Heart right ventricle (tissue), 16 donors: ENCODE measurements at regions not wholly inside any gene's neighbourhood (a gene's known extent, or its start where the extent isn't known, plus 50 kb on each side); places are given as distances from the start of the nearest gene placed in this dataset.

Experiments used
- ATAC-seq, 8 donors: fragments of 200-7000 bp; cut with Tn5 transposase; one replicate each; pipeline ENCODE4 v1.9.1; 2020; ENCODE audit warnings: mild to moderate bottlenecking in 8 of 8, moderate library complexity in 8 of 8, moderate number of reproducible peaks in 1 of 8
- DNase-seq, 2 donors: peaks; one replicate each; pipeline ENCODE4 v3.0.0-alpha.2; 2020
- H3K27ac ChIP-seq, 10 donors: fragments of 200-600 bp; sonication (generic) in 2 of 10; one replicate each; pipeline versions ENCODE4 v1.5.0 to v1.8.0; 2020 to 2022; ENCODE audit warnings: mild to moderate bottlenecking in 3 of 10
- H3K27me3 ChIP-seq, 7 donors: fragments of 200-600 bp; one replicate each; pipeline ENCODE4 v1.8.0; 2021 to 2022; ENCODE audit warnings: mild to moderate bottlenecking in 2 of 7
- H3K36me3 ChIP-seq, 9 donors: fragments of 200-600 bp; sonication (generic) in 1 of 9; one replicate each; pipeline versions ENCODE4 v1.5.0 to v1.8.0; 2020 to 2022; ENCODE audit warnings: mild to moderate bottlenecking in 2 of 9
- H3K4me1 ChIP-seq, 9 donors: fragments of 200-600 bp; sonication (generic) in 1 of 9; one replicate each; pipeline versions ENCODE4 v1.5.0 to v1.8.0; 2020 to 2022; ENCODE audit warnings: mild to moderate bottlenecking in 4 of 9
- H3K4me3 ChIP-seq, 10 donors: fragments of 200-600 bp; sonication (generic) in 2 of 10; one replicate each; pipeline versions ENCODE4 v1.5.0 to v1.8.0; 2020 to 2022; ENCODE audit warnings: mild to moderate bottlenecking in 7 of 10, moderate library complexity in 2 of 10
- H3K9me3 ChIP-seq, 11 donors: fragments of 200-600 bp in 10 of 11; sonication (generic) in 2 of 11; one replicate each; pipeline versions ENCODE4 v1.5.0 to v1.8.0; 2013 to 2022; ENCODE audit warnings: mild to moderate bottlenecking in 2 of 11, control low read depth in 1 of 11, moderate library complexity in 1 of 11
- CTCF ChIP-seq, 9 donors: fragments of 200-600 bp; sonication (generic) in 2 of 9; IDR thresholded peaks; one replicate each; pipeline versions ENCODE4 v1.5.0 to v1.8.0; 2021 to 2022; ENCODE audit warnings: antibody characterized with exemption in 9 of 9, mild to moderate bottlenecking in 5 of 9, moderate library complexity in 1 of 9
- WGBS, 2 donors: extraction: QIAGEN DNeasy Blood & Tissue Kit; methylation state at CpG; one replicate each; pipeline ENCODE4 v1.1.7; 2013; ENCODE audit warnings: inconsistent platforms in 1 of 2; 5-methylcytosine and 5-hydroxymethylcytosine counted together
- intact Hi-C, 10 donors: fragments of 100-400 bp; cut with DNase I; formaldehyde crosslinking; loops; one replicate each; pipeline versions ENCODE4 v1.11.1 to v1.14.2; 2022
- donor health status: Arrhythmogenic right ventricular cardiomyopathy.
- donor health status: ischemic (EF 13 %, LVEDD 7.1; RV severe dilation, severe dysfunction).
- donor health status: healthy with polysubstance abuse.
- donor health status: DM: no; HTN: yes; CAD: no.
- donor health status: DM: no; HTN: no; CAD: no.
- donor health status: ischemic (EF 25% LVEDD 6.9; RV normal size, moderate dysfunction).
- donor health status: ischemic (EF 25% LVEDD 5.7; RV mildly dilated, moderate dysfunction).
- donor health status: healthy.
- donor health status: DM: yes; HTN: yes; CAD: no.
- donor health status: Ischemic cardiomyopathy.
- donor health status: ischemic (EF 35%, LVEDD 5.7; RV mildly dilated, moderate dysfunction).
- donor health status: nonischemic (EF 11% LVEDD 7.7; RV severe dilation, severe dysfunction).
- donor health status: DM: yes; HTN: yes; CAD: no.
- donor health status: PGD.
- donor health status: ischemic (EF 29% LVEDD 5.4; RV normal size, mild dysfunction).
- donor health status: nonischemic (EF 23%, LVEDD 6.1; RV moderate dilation, normal function).

GRCh38 chr11:109241988-109242536 is 179.9 kb upstream of the C11orf87 start:
- no peak for DNase-seq
- 53 to 62% methylated on average over 3 of the region's 3 CpGs for WGBS, 2 donors
- no peaks in the 10 kb centered on the region for H3K4me1 ChIP-seq
- peaks cover 0 to 8% (median 0%) of the 10 kb centered on the region in 11 donors for H3K9me3 ChIP-seq
- no peak for TF ChIP-seq CTCF (IDR thresholded peaks at IDR 0.05)
- H3K27me3 ChIP-seq: no peaks in the 10 kb centered on the region
- ATAC-seq: no peak
- intact Hi-C loops: no loop called here
- H3K4me3 ChIP-seq: no peak overlapping the region
- no peaks in the 10 kb centered on the region for H3K36me3 ChIP-seq
- H3K27ac ChIP-seq: no peak overlapping the region

- Histone ChIP-seq H3K9me3 (no peaks in the 10 kb centered on the region), H3K27ac (no peak overlapping the region), H3K36me3 (no peaks in the 10 kb centered on the region), H3K27me3 (no peaks in the 10 kb centered on the region), H3K4me1 (no peaks in the 10 kb centered on the region), H3K4me3 (no peak overlapping the region)
- no peak for TF ChIP-seq CTCF (IDR thresholded peaks at IDR 0.05)
- DNase-seq: no peak
- intact Hi-C loops: no loop called here
- no peak for ATAC-seq
- WGBS, 2 donors: 76 to 83% methylated on average over 5 of the region's 5 CpGs
These were observed 174.9 kb upstream of the C11orf87 start for GRCh38 chr11:109247071-109247470.

- intact Hi-C loops: no loop called here
- H3K4me3 ChIP-seq: no peak overlapping the region
- H3K27ac ChIP-seq: no peak overlapping the region
- no peak for TF ChIP-seq CTCF (IDR thresholded peaks at IDR 0.05)
- H3K4me1 ChIP-seq: no peaks in the 10 kb centered on the region
- no peak for ATAC-seq
- 36 to 40% methylated on average over 3 of the region's 3 CpGs for WGBS, 2 donors
- H3K36me3 ChIP-seq: no peaks in the 10 kb centered on the region
- no peaks in the 10 kb centered on the region for H3K27me3 ChIP-seq
- peaks cover 0 to 5% (median 0%) of the 10 kb centered on the region in 11 donors for H3K9me3 ChIP-seq
- DNase-seq: no peak
These were observed 172.4 kb upstream of the C11orf87 start for GRCh38 chr11:109249597-109249996.

GRCh38 chr11:109251230-109251629 is 170.8 kb upstream of the C11orf87 start:
- no peak overlapping the region for H3K27ac ChIP-seq
- no peaks in the 10 kb centered on the region for H3K27me3 ChIP-seq
- WGBS, 2 donors: 89 to 93% methylated on average over 5 of the region's 5 CpGs
- ATAC-seq (no peak), DNase-seq (no peak)
- TF ChIP-seq CTCF (IDR thresholded peaks at IDR 0.05): no peak
- no peaks in the 10 kb centered on the region for H3K36me3 ChIP-seq
- no peaks in the 10 kb centered on the region for H3K4me1 ChIP-seq
- peaks cover 0 to 10% (median 0%) of the 10 kb centered on the region in 11 donors for H3K9me3 ChIP-seq
- H3K4me3 ChIP-seq: no peak overlapping the region
- intact Hi-C loops: no loop called here
